GM19467 (cell line): ENCODE measurements at regions not wholly inside any gene's neighbourhood (a gene's known extent, or its start where the extent isn't known, plus 50 kb on each side); places are given as distances from the start of the nearest gene placed in this dataset.

ENCODE experiments used
- ATAC-seq: cut with Tn5 transposase; IDR thresholded peaks from one replicate; pipeline ENCODE4 v1.9.1; 2021; ENCODE audit warnings: mild to moderate bottlenecking, moderate library complexity; ENCODE audit not compliant: unreplicated experiment

GRCh38 chr9:14522627-14523379 lies 170.4 kb downstream of the ZDHHC21 start:
- no peak for ATAC-seq

GRCh38 chr9:14520341-14520740 lies 172.9 kb downstream of the ZDHHC21 start:
- no peak for ATAC-seq

DNA sequence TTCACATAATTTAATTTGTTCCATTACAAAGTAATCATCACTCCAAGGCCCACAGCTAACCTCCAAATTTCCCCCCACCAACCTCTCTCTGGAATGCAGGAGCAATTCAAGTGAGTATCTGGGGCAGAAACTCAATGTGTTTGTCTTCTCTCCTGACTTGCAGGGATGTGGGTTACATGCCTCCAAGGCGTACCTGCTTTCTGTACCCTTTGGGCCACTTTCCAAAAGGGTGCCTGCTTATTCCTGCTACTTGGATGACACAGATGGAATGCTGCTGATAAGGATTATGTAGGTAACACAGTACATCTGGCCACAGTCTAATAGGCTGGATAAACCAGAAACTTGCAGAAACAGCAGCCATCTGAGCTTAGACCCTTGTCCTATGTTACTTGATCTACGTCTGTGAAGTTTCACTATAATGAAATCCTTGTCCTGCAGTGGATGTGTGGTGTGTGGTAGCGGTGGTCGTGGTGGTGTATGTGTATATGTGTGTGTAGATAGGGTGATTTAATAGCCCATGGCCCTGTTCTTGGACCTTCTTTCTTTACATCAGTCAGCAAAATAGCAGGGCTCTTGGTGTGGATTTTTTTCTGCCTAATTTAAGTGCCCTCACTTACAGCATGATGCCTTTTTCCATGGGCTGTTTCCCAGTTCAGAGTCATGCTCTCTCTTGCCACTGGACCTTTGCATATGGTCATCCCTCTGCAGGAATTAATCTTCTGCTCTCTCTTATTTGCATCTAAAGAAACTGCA lies 175.9 kb downstream of the ZDHHC21 start:
- no peak for ATAC-seq

DNA sequence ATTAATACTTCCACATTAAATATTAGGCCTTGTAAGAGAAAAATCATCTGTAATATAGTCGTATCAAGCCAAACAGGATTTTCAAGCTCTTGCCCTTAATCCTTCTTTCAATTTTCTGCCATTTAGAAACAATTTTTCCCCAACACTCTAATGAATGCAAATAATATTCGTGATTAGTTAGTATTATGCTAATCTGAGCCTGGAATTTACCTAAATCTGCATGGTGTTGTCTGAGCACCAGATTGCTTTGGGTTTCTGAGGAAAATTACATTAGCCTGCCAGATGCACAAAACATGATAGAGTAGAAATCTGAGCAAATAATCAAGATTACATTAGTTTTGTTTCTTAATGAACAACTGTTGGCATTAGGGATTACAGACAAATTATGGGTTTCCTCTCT lies 176.6 kb downstream of the ZDHHC21 start:
- no peak for ATAC-seq

- no peak for ATAC-seq
Observed at GRCh38 chr9:14515571-14516198, 177.5 kb downstream of the ZDHHC21 start.

DNA sequence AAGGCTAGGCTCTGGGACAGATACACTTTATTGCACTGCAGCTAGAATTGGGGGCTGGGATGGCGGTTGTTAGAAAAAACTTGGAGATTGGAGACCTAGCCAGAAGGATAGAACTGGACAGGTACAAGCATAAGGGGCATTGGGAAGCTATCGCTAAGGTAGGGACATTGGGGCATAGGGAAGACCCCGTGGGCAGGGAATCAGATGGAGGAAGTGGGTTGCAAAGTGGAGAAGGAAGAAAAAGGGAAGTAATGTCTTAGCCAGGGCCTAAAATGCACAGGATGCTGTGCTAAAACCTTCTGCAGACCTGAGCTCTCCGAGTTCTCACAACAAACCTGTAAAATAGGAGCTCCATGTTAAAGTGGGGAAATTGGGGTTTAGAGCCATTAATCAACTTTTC lies 178.2 kb downstream of the ZDHHC21 start:
- no peak for ATAC-seq

GRCh38 chr9:14512942-14513341 lies 180.3 kb downstream of the ZDHHC21 start:
- no peak for ATAC-seq

- ATAC-seq = no peak
Observed at GRCh38 chr9:14511452-14511851, 181.8 kb downstream of the ZDHHC21 start.

- ATAC-seq = no peak
Observed at GRCh38 chr9:14508884-14509283, 184.3 kb downstream of the ZDHHC21 start.

GRCh38 chr9:14501366-14501765 lies 187.4 kb upstream of the NFIB start:
- ATAC-seq = no peak

DNA sequence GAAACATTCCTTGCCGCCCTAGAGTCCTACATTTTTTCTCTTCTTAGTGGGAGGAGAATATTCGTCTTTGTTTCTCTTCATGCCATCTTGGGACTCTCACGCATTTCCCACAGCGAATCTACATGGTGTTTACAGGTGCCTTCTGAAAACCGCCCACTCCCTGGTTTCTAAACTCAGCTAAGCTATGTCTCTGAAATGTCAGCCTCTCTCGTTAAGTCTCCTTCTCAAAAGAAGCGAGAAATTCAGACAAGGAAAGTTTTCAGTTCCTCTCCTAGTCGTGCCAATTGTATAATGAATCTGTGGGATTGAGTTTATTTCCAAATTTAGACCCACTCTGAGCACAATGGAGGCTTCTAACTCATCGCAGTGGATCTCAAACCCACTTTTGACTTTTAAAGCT lies 186.8 kb upstream of the NFIB start:
- ATAC-seq = no peak

DNA sequence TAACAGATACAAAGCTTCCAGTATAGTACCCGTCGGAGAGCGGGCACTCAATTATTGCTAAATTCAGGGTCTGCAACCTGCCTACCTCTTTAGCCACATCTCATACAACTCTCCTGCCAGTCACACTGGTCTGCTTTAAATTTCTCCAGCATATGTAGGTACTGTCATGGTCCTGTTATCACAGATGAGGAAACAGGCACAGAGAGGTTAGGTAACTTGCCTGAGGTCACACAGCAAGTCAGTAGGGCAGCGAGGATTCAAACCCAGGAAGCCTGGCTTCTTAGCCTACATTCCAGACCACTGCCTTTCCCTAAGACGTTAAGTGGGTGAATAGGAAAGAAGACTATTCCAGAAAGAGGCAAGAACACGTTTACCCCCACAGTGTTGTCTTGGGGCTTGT lies 186.0 kb upstream of the NFIB start:
- ATAC-seq = no peak

- no peak for ATAC-seq
Observed at GRCh38 chr9:14498824-14499223, 184.9 kb upstream of the NFIB start.

DNA sequence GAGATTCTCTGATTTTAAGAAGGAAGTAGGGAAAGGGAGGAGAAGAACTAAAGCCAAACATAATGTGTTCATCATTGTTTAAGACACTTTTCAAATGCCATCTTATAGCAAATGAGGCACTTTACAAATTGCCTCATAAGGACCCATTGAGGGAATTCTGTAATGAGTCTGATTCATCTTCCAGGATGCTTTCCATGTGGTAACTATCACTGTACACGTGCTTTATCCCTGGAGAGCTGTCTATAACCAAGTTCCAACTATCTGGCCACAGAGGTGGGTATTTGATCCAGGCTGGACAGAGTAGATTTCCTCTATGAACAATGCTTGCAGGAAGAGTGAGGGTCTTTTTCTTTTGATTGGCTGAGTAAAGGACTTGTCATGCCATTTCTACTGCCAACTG lies 183.5 kb upstream of the NFIB start:
- no peak for ATAC-seq

DNA sequence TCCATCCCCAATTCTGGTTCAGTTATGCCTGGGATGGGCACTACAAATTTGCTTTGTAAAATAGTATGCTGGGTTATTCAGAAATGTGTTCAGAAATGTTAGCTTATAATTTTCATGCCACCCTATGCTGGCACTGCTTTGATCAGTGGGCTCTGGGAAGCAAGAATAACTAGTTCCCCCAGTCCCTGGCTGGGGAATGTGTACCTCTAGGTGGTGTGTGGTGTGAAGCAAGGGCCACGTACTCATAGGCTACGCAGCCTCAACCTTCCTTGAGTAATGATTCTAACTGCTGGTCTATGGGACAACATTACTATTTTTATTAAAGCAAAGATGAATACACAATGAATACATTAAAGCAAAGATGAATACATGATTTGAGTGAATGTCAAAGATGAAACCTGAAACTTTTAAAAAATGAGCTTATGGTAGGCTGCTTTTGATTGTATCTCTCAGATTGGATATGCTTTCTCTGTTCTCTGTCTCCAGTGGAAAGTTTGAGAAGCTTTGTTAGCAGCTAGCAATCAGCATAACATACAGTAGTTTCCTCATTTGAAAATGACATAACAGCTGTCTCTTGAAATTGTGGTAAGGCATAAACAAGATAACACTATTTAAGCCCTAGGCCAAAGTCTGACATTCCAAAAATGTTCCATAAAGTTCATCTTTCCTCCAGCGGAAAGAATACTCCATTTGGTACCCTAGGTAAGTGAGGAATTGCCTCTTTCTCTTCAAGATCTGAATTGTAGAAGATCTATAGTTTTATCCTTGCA lies 174.7 kb upstream of the NFIB start:
- no peak for ATAC-seq

- ATAC-seq = no peak
Observed at GRCh38 chr9:14487547-14488185, 173.7 kb upstream of the NFIB start.

- no peak for ATAC-seq
Observed at GRCh38 chr9:14485366-14485765, 171.4 kb upstream of the NFIB start.

GRCh38 chr9:14482856-14483255 lies 168.9 kb upstream of the NFIB start:
- ATAC-seq = no peak

DNA sequence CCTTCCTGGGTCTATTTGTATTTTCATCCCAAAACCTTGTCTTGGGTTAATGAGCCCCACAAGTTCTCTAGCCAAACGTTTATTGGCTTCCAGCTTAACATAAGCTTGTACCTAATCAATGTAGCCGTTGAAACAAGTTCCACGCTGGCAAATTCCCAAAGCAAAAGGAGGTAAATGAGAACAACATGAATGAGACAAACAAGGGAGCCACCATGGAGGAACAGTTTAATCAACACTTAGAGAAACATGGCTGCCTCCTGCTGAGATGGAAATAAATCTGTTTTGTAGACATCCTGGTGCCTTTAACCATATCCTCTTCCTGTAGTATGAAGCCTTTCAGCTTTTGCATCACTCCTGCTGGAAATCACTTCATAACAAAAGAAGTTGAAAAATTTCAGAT lies 166.6 kb upstream of the NFIB start:
- ATAC-seq = no peak

DNA sequence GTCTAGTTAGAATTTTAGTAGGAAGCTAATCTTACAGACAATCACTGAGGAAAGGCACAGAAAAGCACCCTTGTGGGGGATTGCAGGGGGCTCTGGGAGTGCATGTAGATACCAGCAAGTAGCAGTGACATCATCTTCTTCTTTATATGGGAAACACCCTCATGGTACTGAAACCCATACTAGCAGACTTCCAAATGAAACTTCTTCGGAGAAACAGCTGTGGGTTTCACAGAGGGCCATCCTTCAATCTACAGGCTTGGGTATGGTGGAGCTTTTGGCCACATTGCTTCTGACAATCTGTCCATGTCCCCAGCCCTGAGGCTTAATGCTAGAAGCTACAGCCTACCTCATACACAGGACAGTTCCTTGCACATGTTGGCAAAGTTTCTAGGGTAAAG lies 165.2 kb upstream of the NFIB start:
- ATAC-seq = no peak
